CD14-positive monocyte (primary cell): ENCODE measurements at regions not wholly inside any gene's neighbourhood (a gene's known extent, or its start where the extent isn't known, plus 50 kb on each side); places are given as distances from the start of the nearest gene placed in this dataset.

Experiments used
- DNase-seq, 3 donors: peaks; one replicate each; pipeline ENCODE4 v3.0.0-alpha.2; 2011 to 2022
- H2AFZ ChIP-seq: 2 replicates; pipeline ENCODE4 v1.6.0; 2012; ENCODE audit warnings: mild to moderate bottlenecking, low read depth, low read length, inconsistent platforms; ENCODE audit not compliant: insufficient read depth, poor library complexity, severe bottlenecking
- H3K27ac ChIP-seq, 2 donors: 1 replicate in 1 of 2; 2 replicates in 1 of 2; pipeline ENCODE4 v1.5.1; 2012 to 2013; ENCODE audit warnings: low read length in 2 of 2, control low read depth in 1 of 2, inconsistent platforms in 1 of 2, low read depth in 1 of 2, mild to moderate bottlenecking in 1 of 2
- H3K27me3 ChIP-seq, 2 donors: one replicate each; pipeline versions ENCODE4 v1.6.0 to v1.6.1; 2011 to 2013; ENCODE audit warnings: low read length in 2 of 2; ENCODE audit not compliant: control insufficient read depth in 2 of 2, insufficient read depth in 2 of 2
- H3K36me3 ChIP-seq, 2 donors: replicated peaks in 1 of 2; 1 replicate in 1 of 2; 2 replicates in 1 of 2; pipeline versions ENCODE4 v1.5.1 to v1.6.1; 2012 to 2013; ENCODE audit warnings: low read length in 2 of 2, control low read depth in 1 of 2, inconsistent platforms in 1 of 2, mild to moderate bottlenecking in 1 of 2; ENCODE audit not compliant: insufficient read depth in 2 of 2, control insufficient read depth in 1 of 2
- H3K4me1 ChIP-seq, 2 donors: 1 replicate in 1 of 2; 2 replicates in 1 of 2; pipeline versions ENCODE4 v1.5.1 to v1.6.1; 2012 to 2013; ENCODE audit warnings: low read length in 2 of 2, control low read depth in 1 of 2, inconsistent platforms in 1 of 2, mild to moderate bottlenecking in 1 of 2, moderate library complexity in 1 of 2; ENCODE audit not compliant: insufficient read depth in 2 of 2, control insufficient read depth in 1 of 2
- H3K4me2 ChIP-seq: replicated peaks from 2 replicates; pipeline ENCODE3; 2012; ENCODE audit warnings: low read length, moderate library complexity, mild to moderate bottlenecking; ENCODE audit not compliant: poor library complexity, severe bottlenecking; ENCODE audit errors: extremely low read depth
- H3K4me3 ChIP-seq, 3 experiments: fragments of 200-600 bp in 1 of 3; sonication (generic) in 1 of 3; replicated peaks in 1 of 3; 1 replicate in 2 of 3; 2 replicates in 1 of 3; pipeline ENCODE4 v1.5.1; 2011 to 2013; ENCODE audit warnings: low read length in 3 of 3, mild to moderate bottlenecking in 3 of 3, control low read depth in 2 of 3, low read depth in 2 of 3, inconsistent platforms in 1 of 3, moderate library complexity in 1 of 3
- H3K79me2 ChIP-seq: 2 replicates; pipeline ENCODE4 v1.6.0; 2012; ENCODE audit warnings: mild to moderate bottlenecking, control low read depth, inconsistent platforms, low read length, moderate library complexity; ENCODE audit not compliant: insufficient read depth
- H3K9ac ChIP-seq: 2 replicates; pipeline ENCODE4 v1.6.0; 2017; ENCODE audit warnings: low read length, mild to moderate bottlenecking; ENCODE audit not compliant: insufficient read depth, poor library complexity, severe bottlenecking
- H3K9me3 ChIP-seq, 2 donors: replicated peaks in 1 of 2; 1 replicate in 1 of 2; 2 replicates in 1 of 2; pipeline versions ENCODE4 v1.5.1 to v1.6.1; 2012 to 2013; ENCODE audit warnings: low read length in 2 of 2, control low read depth in 1 of 2; ENCODE audit not compliant: control insufficient read depth in 1 of 2, insufficient read depth in 1 of 2
- H4K20me1 ChIP-seq: 2 replicates; pipeline ENCODE4 v1.6.0; 2012; ENCODE audit warnings: mild to moderate bottlenecking, low read length, control low read depth, moderate library complexity; ENCODE audit not compliant: insufficient read depth
- H3K27ac Mint-ChIP-seq, 7 donors: one replicate each; pipeline ENCODE4 v1.8.0; 2020; ENCODE audit warnings: mild to moderate bottlenecking in 7 of 7, mixed read lengths in 7 of 7, moderate library complexity in 6 of 7, inconsistent platforms in 2 of 7
- H3K27me3 Mint-ChIP-seq, 3 donors: one replicate each; pipeline ENCODE4 v1.8.0; 2021 to 2022; ENCODE audit warnings: low read depth in 3 of 3, mild to moderate bottlenecking in 3 of 3, mixed read lengths in 3 of 3, moderate library complexity in 3 of 3, inconsistent platforms in 1 of 3
- H3K36me3 Mint-ChIP-seq, 2 donors: one replicate each; pipeline ENCODE4 v1.8.0; 2020; ENCODE audit warnings: mixed read lengths in 2 of 2, inconsistent platforms in 1 of 2, mild to moderate bottlenecking in 1 of 2
- H3K4me1 Mint-ChIP-seq: one replicate; pipeline ENCODE4 v1.8.0; 2020; ENCODE audit warnings: mild to moderate bottlenecking, mixed read lengths
- H3K4me3 Mint-ChIP-seq, 2 donors: one replicate each; pipeline ENCODE4 v1.8.0; 2020; ENCODE audit warnings: mild to moderate bottlenecking in 2 of 2, mixed read lengths in 2 of 2, moderate library complexity in 1 of 2
- H3K9me3 Mint-ChIP-seq, 7 donors: one replicate each; pipeline ENCODE4 v1.8.0; 2020 to 2022; ENCODE audit warnings: mixed read lengths in 7 of 7, mild to moderate bottlenecking in 6 of 7, moderate library complexity in 6 of 7, inconsistent platforms in 2 of 7
- CTCF ChIP-seq: fragments of 200-600 bp; IDR thresholded peaks from one replicate; pipeline ENCODE4 v1.8.0; 2022; ENCODE audit warnings: antibody characterized with exemption, mild to moderate bottlenecking
- WGBS: methylation state at CpG from one replicate; pipeline ENCODE4 v1.1.5; 2013; ENCODE audit warnings: missing lambda C conversion rate; ENCODE audit not compliant: insufficient coverage; 5-methylcytosine and 5-hydroxymethylcytosine counted together
- intact Hi-C, 2 donors: fragments of 100-400 bp; cut with micrococcal nuclease; formaldehyde crosslinking; loops; one replicate each; pipeline versions ENCODE4 v1.15.0 to v1.15.1; 2023

GRCh38 chr12:39043424-39043822 lies 138.0 kb upstream of the CPNE8 start:
- Histone ChIP-seq H3K4me3 (no peak overlapping the region), H3K27ac (no peak overlapping the region), H3K27me3 (no peaks in the 10 kb centered on the region), H3K9ac (no peak overlapping the region), H3K9me3 (no peaks in the 10 kb centered on the region), H2AFZ (no peak overlapping the region), H3K4me1 (no peaks in the 10 kb centered on the region), H3K79me2 (no peaks in the 10 kb centered on the region), H4K20me1 (no peaks in the 10 kb centered on the region), H3K36me3 (no peaks in the 10 kb centered on the region), H3K4me2 (no peak overlapping the region)
- peaks cover 2 to 4% (median 2%) of the 10 kb centered on the region in 3 donors for H3K27me3 Mint-ChIP-seq
- WGBS: no CpG with 5 or more reads among the region's 2 CpGs
- no peak overlapping the region for H3K27ac Mint-ChIP-seq
- no peaks in the 10 kb centered on the region for H3K36me3 Mint-ChIP-seq
- H3K4me3 Mint-ChIP-seq: no peak overlapping the region
- no peaks in the 10 kb centered on the region for H3K4me1 Mint-ChIP-seq
- TF ChIP-seq CTCF: no peak
- intact Hi-C loops: no loop called here
- H3K9me3 Mint-ChIP-seq: peaks cover 0 to 16% (median 3%) of the 10 kb centered on the region in 7 donors
- no peak for DNase-seq

GRCh38 chr12:39040275-39040674 lies 134.9 kb upstream of the CPNE8 start:
- Mint-ChIP-seq H3K9me3 (peaks cover 0 to 10% (median 4%) of the 10 kb centered on the region in 7 donors), H3K36me3 (no peaks in the 10 kb centered on the region), H3K4me1 (no peaks in the 10 kb centered on the region), H3K4me3 (no peak overlapping the region), H3K27me3 (peaks cover 1 to 4% (median 2%) of the 10 kb centered on the region in 3 donors), H3K27ac (no peak overlapping the region)
- Histone ChIP-seq H3K4me3 (no peak overlapping the region), H3K4me2 (no peak overlapping the region), H3K27me3 (no peaks in the 10 kb centered on the region), H2AFZ (no peak overlapping the region), H3K4me1 (no peaks in the 10 kb centered on the region), H3K9ac (no peak overlapping the region), H3K27ac (no peak overlapping the region), H3K9me3 (peaks cover 0 to 4% of the 10 kb centered on the region in 2 donors), H4K20me1 (no peaks in the 10 kb centered on the region), H3K79me2 (no peaks in the 10 kb centered on the region), H3K36me3 (no peaks in the 10 kb centered on the region)
- no peak for TF ChIP-seq CTCF
- DNase-seq: no peak
- WGBS: no CpG with 5 or more reads among the region's 2 CpGs
- intact Hi-C loops: no loop called here
